A549 (cell line): ENCODE measurements at regions not wholly inside any gene's neighbourhood (a gene's known extent, or its start where the extent isn't known, plus 50 kb on each side); places are given as distances from the start of the nearest gene placed in this dataset.

Source experiments
- CEBPB ChIP-seq, 2 experiments: fragments of >200 bp in 1 of 2; sonication (Bioruptor Twin) in 1 of 2; formaldehyde crosslinking in 1 of 2; IDR thresholded peaks; 2 replicates each; pipeline ENCODE4 v1.6.1; 2012 to 2016
- POLR2A ChIP-seq: IDR thresholded peaks from 2 replicates; pipeline ENCODE4 v1.6.1; 2012; ENCODE audit warnings: mild to moderate bottlenecking, low read length
- ZFP36 ChIP-seq: fragments of 450-650 bp; IDR thresholded peaks from 2 replicates; pipeline ENCODE4 v1.6.1; 2014; ENCODE audit warnings: borderline replicate concordance; ENCODE audit not compliant: partially characterized antibody
- TF ChIP-seq, protein P1 (sequence below): fragments of >200 bp; sonication (Bioruptor Twin); formaldehyde crosslinking; IDR thresholded peaks from 3 replicates; pipeline ENCODE4 v1.5.1; 2016
- TF ChIP-seq, protein P2 (sequence below): fragments of 450-650 bp; IDR thresholded peaks from 2 replicates; pipeline ENCODE4 v1.6.1; 2014; ENCODE audit warnings: antibody characterized with exemption

DNA sequence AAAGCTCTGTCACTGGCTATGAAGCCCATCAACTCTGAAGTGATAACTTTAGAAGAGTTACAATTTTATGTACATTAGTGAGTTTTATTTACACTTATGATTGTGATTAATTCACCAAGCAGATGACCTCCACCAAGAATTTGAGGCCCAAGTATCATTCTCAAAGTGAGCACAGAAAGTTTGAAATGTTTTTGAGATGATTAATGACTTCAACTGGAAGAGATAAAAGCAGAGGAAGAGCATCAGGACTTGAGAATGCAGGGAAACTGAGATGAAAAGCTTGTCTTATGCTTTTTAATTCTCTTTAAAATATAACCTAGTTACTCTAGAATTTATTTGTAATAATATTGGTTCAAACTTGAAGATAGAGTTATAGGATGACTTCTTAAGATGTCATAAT is 112.8 kb upstream of the H2AZ1 start:
- TF ChIP-seq CEBPB (IDR thresholded peaks at IDR 0.05) (no peak), ZFP36 (no peak), POLR2A (no peak)
- TF ChIP-seq, protein P1, sequence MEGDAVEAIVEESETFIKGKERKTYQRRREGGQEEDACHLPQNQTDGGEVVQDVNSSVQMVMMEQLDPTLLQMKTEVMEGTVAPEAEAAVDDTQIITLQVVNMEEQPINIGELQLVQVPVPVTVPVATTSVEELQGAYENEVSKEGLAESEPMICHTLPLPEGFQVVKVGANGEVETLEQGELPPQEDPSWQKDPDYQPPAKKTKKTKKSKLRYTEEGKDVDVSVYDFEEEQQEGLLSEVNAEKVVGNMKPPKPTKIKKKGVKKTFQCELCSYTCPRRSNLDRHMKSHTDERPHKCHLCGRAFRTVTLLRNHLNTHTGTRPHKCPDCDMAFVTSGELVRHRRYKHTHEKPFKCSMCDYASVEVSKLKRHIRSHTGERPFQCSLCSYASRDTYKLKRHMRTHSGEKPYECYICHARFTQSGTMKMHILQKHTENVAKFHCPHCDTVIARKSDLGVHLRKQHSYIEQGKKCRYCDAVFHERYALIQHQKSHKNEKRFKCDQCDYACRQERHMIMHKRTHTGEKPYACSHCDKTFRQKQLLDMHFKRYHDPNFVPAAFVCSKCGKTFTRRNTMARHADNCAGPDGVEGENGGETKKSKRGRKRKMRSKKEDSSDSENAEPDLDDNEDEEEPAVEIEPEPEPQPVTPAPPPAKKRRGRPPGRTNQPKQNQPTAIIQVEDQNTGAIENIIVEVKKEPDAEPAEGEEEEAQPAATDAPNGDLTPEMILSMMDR, result no peak
- TF ChIP-seq, protein P2, sequence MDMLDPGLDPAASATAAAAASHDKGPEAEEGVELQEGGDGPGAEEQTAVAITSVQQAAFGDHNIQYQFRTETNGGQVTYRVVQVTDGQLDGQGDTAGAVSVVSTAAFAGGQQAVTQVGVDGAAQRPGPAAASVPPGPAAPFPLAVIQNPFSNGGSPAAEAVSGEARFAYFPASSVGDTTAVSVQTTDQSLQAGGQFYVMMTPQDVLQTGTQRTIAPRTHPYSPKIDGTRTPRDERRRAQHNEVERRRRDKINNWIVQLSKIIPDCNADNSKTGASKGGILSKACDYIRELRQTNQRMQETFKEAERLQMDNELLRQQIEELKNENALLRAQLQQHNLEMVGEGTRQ, result no peak
